Stimulated activated CD8-positive, alpha-beta memory T cell treated with anti-CD3 and anti-CD28 coated beads, Interleukin-15, amount 100 ng/mL, for 48 hours (primary cell): ENCODE measurements at regions not wholly inside any gene's neighbourhood (a gene's known extent, or its start where the extent isn't known, plus 50 kb on each side); places are given as distances from the start of the nearest gene placed in this dataset.

Source experiments
- DNase-seq, 2 donors: peaks; one replicate each; pipeline ENCODE4 v3.0.0-alpha.2; 2020; ENCODE audit warnings: low read depth in 2 of 2

GRCh38 chr2:129929321-129930290 lies 49.9 kb upstream of the RAB6C start:
- no peak for DNase-seq
